OCI-LY3 (cell line): ENCODE measurements at regions not wholly inside any gene's neighbourhood (a gene's known extent, or its start where the extent isn't known, plus 50 kb on each side); places are given as distances from the start of the nearest gene placed in this dataset.

Experiments used
- CTCF ChIP-seq: fragments of 200-600, 300-600 bp; sonication (generic); IDR thresholded peaks from 2 replicates; pipeline ENCODE4 v1.5.1; 2014; ENCODE audit warnings: antibody characterized with exemption, low read length, low read depth
- EZH2phosphoT487 ChIP-seq: fragments of 200-600 bp; shearing (Covaris generic); IDR thresholded peaks from 2 replicates; pipeline ENCODE4 v1.6.1; 2018; ENCODE audit warnings: antibody characterized with exemption, mixed run types, low read depth

GRCh38 chr16:76913046-76913445, 277.9 kb upstream of the MON1B start:
- TF ChIP-seq CTCF (no peak), EZH2phosphoT487 (no peak)
